Ovary (tissue), 7 donors: ENCODE measurements at regions not wholly inside any gene's neighbourhood (a gene's known extent, or its start where the extent isn't known, plus 50 kb on each side); places are given as distances from the start of the nearest gene placed in this dataset.

ENCODE experiments used
- DNase-seq, 5 donors: peaks; one replicate each; pipeline ENCODE4 v3.0.0-alpha.2; 2019 to 2020
- H3K27ac ChIP-seq, 2 donors: fragments of 200-600 bp; one replicate each; pipeline versions ENCODE4 v1.5.1 to v1.8.0; 2019 to 2022
- H3K27me3 ChIP-seq: fragments of 200-600 bp; one replicate; pipeline ENCODE4 v1.8.0; 2022
- H3K36me3 ChIP-seq: fragments of 200-600 bp; sonication (generic); one replicate; pipeline ENCODE4 v1.5.1; 2019
- H3K4me1 ChIP-seq: one replicate; pipeline ENCODE4 v1.8.1; 2013; ENCODE audit warnings: mild to moderate bottlenecking, moderate library complexity; ENCODE audit not compliant: insufficient read depth
- H3K4me3 ChIP-seq: fragments of 200-600 bp; sonication (generic); one replicate; pipeline ENCODE4 v1.5.1; 2017
- H3K9me3 ChIP-seq, 2 donors: fragments of 200-600 bp in 1 of 2; sonication (generic) in 1 of 2; one replicate each; pipeline versions ENCODE4 v1.5.1 to v1.8.1; 2013 to 2019; ENCODE audit warnings: mild to moderate bottlenecking in 1 of 2, moderate library complexity in 1 of 2
- EP300 ChIP-seq: sonication (generic); formaldehyde crosslinking; IDR thresholded peaks from one replicate; pipeline ENCODE4 v1.6.1; 2017; ENCODE audit warnings: antibody characterized with exemption
- POLR2A ChIP-seq: fragments of 450-650 bp; IDR thresholded peaks from one replicate; pipeline ENCODE4 v1.6.1; 2017; ENCODE audit warnings: antibody characterized with exemption, mild to moderate bottlenecking, moderate library complexity
- WGBS, 3 donors: extraction: QIAGEN DNeasy Blood & Tissue Kit in 1 of 3; methylation state at CpG; one replicate each; pipeline versions ENCODE4 v1.1.5 to v1.1.7; 2013 to 2017; 5-methylcytosine and 5-hydroxymethylcytosine counted together
- intact Hi-C, 4 donors: fragments of 100-400 bp; cut with DNase I; formaldehyde crosslinking; loops; one replicate each; pipeline versions ENCODE4 v1.11.0 to v1.15.1; 2022 to 2023
- TF ChIP-seq, protein P1 (sequence below), 3 donors: fragments of 450-650 bp in 2 of 3; fragments of 200-600 bp in 1 of 3; IDR thresholded peaks; one replicate each; pipeline versions ENCODE4 v1.5.1 to v1.8.0; 2016 to 2022; ENCODE audit warnings: antibody characterized with exemption in 3 of 3, mild to moderate bottlenecking in 1 of 3
- donor health status: DM: no; HTN: no; CAD: no; lungs with moderate emphysema.
- donor health status: DM: no; HTN: no; CAD: no.
- donor health status: Bipolar disorder and iron deficiency.
- donor health status: DM: no; HTN: no; CAD: no.
- donor health status: DM: yes; HTN: yes; CAD: no.

DNA sequence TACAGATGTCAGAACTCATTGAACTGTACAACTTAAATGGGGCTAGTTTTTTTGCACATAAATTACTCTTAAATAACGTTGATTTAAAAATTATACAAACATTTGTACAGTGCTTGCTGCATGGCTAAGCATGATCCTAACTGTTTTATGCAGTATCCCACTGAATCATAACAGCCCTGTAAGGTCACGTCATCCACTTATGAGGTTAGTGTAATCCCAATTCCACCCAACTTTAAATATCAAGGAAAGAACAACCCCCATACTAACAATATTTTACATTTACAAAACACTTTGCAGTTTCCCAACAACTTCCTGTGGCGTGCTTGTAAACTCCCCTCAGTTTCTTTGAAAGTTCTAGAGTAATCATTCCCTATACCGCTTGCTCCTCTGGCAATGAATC, 190.1 kb upstream of the SALL1 start:
- Histone ChIP-seq H3K36me3 (no peaks in the 10 kb centered on the region), H3K4me3 (no peak overlapping the region), H3K27ac (no peak overlapping the region), H3K9me3 (no peaks in the 10 kb centered on the region), H3K4me1 (no peaks in the 10 kb centered on the region), H3K27me3 (no peaks in the 10 kb centered on the region)
- TF ChIP-seq EP300: no peak
- TF ChIP-seq, protein P1, sequence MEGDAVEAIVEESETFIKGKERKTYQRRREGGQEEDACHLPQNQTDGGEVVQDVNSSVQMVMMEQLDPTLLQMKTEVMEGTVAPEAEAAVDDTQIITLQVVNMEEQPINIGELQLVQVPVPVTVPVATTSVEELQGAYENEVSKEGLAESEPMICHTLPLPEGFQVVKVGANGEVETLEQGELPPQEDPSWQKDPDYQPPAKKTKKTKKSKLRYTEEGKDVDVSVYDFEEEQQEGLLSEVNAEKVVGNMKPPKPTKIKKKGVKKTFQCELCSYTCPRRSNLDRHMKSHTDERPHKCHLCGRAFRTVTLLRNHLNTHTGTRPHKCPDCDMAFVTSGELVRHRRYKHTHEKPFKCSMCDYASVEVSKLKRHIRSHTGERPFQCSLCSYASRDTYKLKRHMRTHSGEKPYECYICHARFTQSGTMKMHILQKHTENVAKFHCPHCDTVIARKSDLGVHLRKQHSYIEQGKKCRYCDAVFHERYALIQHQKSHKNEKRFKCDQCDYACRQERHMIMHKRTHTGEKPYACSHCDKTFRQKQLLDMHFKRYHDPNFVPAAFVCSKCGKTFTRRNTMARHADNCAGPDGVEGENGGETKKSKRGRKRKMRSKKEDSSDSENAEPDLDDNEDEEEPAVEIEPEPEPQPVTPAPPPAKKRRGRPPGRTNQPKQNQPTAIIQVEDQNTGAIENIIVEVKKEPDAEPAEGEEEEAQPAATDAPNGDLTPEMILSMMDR (IDR thresholded peaks at IDR 0.05): no peak
- TF ChIP-seq POLR2A: no peak
- DNase-seq: no peak
- WGBS, 3 donors: 12 to 25% (median 19%) methylated on average over 4 of the region's 4 CpGs
- intact Hi-C loops: no loop called here

DNA sequence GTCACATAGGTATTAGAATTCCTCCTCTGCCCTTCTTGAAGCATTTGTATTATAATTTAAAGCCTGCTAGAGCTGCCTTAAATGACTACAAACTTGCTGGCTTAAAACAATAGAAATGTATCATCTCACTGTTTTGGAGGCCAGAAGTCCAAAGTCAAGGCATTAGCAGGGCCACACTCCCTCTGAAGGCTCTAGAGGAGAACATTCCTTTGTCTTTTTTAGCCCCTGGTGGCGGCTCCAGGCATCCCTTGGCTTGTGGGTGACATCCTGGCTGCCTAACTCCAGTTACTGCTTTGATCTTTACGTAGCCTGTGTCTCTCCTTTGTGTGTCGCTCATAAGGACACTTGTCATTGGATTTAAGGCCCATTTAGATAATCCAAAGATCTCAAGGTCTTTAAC, 186.6 kb upstream of the SALL1 start:
- no peaks in the 10 kb centered on the region for H3K4me1 ChIP-seq
- no peak for DNase-seq
- no peak overlapping the region for H3K4me3 ChIP-seq
- no peaks in the 10 kb centered on the region for H3K27me3 ChIP-seq
- H3K9me3 ChIP-seq: no peaks in the 10 kb centered on the region
- intact Hi-C loops: no loop called here
- H3K36me3 ChIP-seq: no peaks in the 10 kb centered on the region
- 86 to 91% (median 89%) methylated on average over 3 of the region's 3 CpGs for WGBS, 3 donors
- TF ChIP-seq, protein P1 (IDR thresholded peaks at IDR 0.05): no peak
- TF ChIP-seq EP300: no peak
- no peak for TF ChIP-seq POLR2A
- no peak overlapping the region for H3K27ac ChIP-seq

DNA sequence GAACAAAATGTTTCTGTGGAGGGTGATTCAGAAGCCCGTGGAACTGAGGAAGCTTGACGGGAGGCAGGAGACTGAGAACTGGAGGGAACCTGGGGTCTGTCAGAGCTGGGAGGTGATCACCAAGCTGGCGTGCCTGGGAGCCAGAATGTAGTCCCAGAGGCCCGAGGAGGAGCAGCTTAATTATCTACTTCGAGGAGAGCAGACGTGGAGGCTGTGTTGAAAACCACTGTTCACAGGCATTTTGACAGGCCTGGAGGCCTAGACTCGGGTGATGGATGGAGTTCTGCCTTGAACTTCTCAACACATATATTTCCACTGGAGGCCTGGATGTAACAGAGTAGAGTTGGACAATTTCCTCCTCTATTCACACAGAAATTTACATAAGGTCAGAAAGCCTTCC, 177.7 kb upstream of the SALL1 start:
- intact Hi-C loops: no loop called here
- Histone ChIP-seq H3K36me3 (no peaks in the 10 kb centered on the region), H3K27ac (no peak overlapping the region), H3K4me1 (no peaks in the 10 kb centered on the region), H3K27me3 (no peaks in the 10 kb centered on the region), H3K4me3 (no peak overlapping the region), H3K9me3 (no peaks in the 10 kb centered on the region)
- 43 to 64% (median 62%) methylated on average over 7 of the region's 7 CpGs for WGBS, 3 donors
- TF ChIP-seq, protein P1 (IDR thresholded peaks at IDR 0.05): no peak
- DNase-seq: no peak

DNA sequence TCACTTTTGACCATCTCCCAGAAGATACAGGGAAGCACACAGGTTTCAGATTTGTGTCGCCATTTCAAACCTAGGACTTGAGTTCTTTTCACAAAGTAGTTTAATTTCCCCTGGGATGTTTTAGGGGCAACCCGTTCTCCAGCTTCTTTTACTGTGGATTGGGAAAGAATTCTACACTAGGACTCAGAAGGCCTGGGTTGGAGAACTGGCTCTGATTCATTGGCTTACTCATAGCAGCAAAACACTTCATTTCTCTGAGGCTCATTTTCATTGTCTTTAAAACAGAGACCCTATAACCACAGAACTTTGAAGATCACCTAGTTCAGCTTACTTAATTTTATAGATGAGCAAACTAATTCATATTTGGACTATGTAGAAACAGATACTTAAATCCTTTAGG, 175.9 kb upstream of the SALL1 start:
- DNase-seq: no peak
- H3K4me1 ChIP-seq: no peaks in the 10 kb centered on the region
- no peaks in the 10 kb centered on the region for H3K36me3 ChIP-seq
- WGBS, 3 donors: 78 to 81% (median 80%) methylated on average over 2 of the region's 2 CpGs
- no peaks in the 10 kb centered on the region for H3K27me3 ChIP-seq
- no peaks in the 10 kb centered on the region for H3K9me3 ChIP-seq
- TF ChIP-seq POLR2A: no peak
- TF ChIP-seq, protein P1 (IDR thresholded peaks at IDR 0.05): no peak
- H3K4me3 ChIP-seq: no peak overlapping the region
- intact Hi-C loops: no loop called here
- no peak overlapping the region for H3K27ac ChIP-seq
